Prostate gland (tissue), 2 donors: ENCODE measurements at regions not wholly inside any gene's neighbourhood (a gene's known extent, or its start where the extent isn't known, plus 50 kb on each side); places are given as distances from the start of the nearest gene placed in this dataset.
"Not testable (repeated sequence)": the region's sequence is repeated elsewhere in the genome, so short reads cannot be mapped to it uniquely, and the experiment has no call there.

ENCODE experiments used
- CTCF ChIP-seq, 4 experiments: fragments of 200-600 bp in 2 of 4; fragments of 450-650 bp in 2 of 4; sonication (generic) in 2 of 4; IDR thresholded peaks; 1 replicate in 3 of 4; 2 replicates in 1 of 4; pipeline ENCODE4 v1.5.1; 2016 to 2019; ENCODE audit warnings: antibody characterized with exemption in 4 of 4, mild to moderate bottlenecking in 2 of 4, moderate library complexity in 2 of 4
- POLR2A ChIP-seq: fragments of 450-650 bp; IDR thresholded peaks from one replicate; pipeline ENCODE4 v1.6.1; 2016; ENCODE audit warnings: antibody characterized with exemption, mild to moderate bottlenecking
- POLR2AphosphoS5 ChIP-seq: sonication (generic); formaldehyde crosslinking; IDR thresholded peaks from one replicate; pipeline ENCODE4 v1.6.1; 2017; ENCODE audit warnings: antibody characterized with exemption

- TF ChIP-seq CTCF (IDR thresholded peaks at IDR 0.05); POLR2A; POLR2AphosphoS5: not testable (repeated sequence)
These were observed 116.9 kb upstream of the AFDN start for GRCh38 chr6:167709776-167710336.
